Kasumi-1 (cell line): ENCODE measurements at regions not wholly inside any gene's neighbourhood (a gene's known extent, or its start where the extent isn't known, plus 50 kb on each side); places are given as distances from the start of the nearest gene placed in this dataset.
"Not testable (repeated sequence)": the region's sequence is repeated elsewhere in the genome, so short reads cannot be mapped to it uniquely, and the experiment has no call there.

Experiments used
- DNase-seq, 2 experiments: peaks; one replicate each; lab custom pipeline; 2025; lab: John Stamatoyannopoulos, UW

- DNase-seq = no peak
Observed at GRCh38 chr17:31622500-31622899, 231.0 kb downstream of the RAB11FIP4 start.

DNA sequence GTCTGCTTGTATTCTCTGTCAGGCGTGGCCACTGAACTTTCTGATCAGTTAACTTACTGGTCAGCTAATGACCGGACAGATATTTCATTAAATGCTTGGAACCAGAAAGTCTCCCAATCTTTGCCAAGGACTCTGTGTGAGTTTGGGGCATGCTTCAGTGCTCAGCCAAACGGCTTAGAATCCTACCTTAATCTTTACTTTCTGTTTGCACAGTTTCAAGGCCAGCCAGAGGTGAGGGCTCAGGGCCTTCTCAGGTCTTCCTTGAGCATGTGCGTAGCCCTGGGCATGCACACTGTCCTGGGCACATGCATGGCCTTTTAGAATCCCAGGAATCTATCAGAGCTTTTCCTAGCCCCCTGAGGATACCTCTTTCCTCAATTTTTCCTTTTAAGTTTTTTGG is 230.1 kb downstream of the RAB11FIP4 start:
- DNase-seq = no peak

DNA sequence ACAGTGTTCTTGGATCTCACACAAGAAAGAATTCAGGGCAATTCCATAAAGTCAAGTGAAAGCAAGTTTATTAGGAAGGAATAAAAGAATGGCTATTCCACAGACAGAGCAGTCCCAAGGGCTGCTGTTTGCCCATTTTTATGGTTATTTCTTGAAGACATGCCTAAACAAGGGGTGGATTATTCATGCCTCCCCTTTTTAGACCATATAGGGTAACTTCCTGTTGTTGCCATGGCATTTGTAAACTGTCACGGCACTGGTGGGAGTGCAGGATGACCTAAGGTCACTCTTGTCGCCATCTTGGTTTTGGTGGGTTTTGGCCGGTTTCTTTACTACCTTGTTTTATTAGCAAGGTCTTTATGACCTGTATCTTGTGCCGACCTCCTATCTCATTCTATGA is 219.6 kb downstream of the RAB11FIP4 start:
- DNase-seq = not testable (repeated sequence)

DNA sequence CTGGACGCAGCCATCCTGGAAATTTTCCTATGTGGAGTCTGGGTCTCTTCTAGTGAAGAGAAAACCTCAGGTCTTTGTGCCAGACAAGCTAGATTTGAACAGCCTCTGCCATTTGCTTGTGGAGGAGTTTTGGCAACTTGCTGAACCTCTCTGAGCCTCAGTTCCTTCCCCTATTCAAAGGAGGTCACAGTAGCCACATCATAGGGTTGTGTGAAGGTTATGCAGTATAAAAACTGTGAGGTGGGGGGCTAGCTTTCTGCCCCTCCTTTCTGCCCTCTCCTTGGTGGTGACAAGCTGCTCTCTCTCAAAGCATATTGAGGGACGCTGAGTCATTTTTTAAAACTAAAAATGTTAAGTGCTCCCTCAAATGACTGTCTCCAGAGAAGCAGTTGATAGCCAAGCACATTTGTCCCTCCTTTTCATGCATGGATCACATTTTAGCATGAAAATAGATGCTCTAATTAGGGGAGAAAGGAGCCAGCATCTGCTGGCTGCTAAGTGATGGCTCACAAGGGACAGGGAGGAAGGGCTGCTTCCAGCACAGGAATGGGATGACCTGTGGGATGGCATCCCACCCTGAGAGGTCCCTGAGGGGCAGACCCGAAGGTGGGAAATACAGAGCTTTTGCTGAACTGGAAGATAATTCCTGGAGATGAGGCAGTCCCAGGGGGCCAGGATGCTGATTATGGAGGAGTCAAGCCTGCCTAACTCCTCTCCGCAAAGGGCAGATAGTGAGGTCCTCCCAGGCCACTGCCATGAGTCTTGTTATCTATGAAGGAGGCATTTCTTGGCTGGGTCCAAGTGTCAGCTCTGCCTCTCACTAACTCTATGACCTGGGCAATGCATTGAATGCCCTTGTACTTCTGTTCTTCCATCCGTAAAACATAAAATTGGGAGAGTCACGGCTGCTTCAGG is 218.8 kb downstream of the RAB11FIP4 start:
- no peak for DNase-seq

GRCh38 chr17:31609331-31609730 is 217.9 kb downstream of the RAB11FIP4 start:
- no peak for DNase-seq

DNA sequence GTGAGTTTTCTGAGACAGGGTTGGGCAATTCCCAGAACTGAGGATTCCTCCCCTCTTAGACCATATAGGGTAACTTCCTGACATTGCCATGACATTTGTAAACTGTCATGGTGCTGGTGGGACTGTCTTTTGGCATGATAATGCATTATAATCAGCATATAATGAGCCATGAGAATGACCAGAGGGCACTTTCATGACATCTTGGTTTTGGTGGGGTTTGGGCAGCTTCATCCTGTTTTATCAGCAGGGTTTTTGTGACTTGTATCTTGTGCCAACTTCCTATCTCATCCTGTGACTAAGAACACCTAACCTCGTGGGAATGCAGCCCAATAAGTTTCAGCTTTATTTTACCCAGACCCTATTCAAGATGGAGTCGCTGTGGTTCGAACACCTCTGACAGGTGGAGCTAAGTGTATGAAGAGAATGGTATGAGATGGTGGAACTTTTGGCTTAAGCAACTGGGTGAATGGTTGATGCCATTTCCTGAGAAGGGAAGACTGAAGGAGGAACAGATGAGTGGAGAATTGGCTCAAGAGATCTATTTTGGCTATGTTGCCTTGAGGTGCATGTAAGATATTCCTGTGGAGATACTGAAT is 217.3 kb downstream of the RAB11FIP4 start:
- no peak for DNase-seq

GRCh38 chr17:31605761-31606160 is 214.3 kb downstream of the RAB11FIP4 start:
- no peak for DNase-seq

- DNase-seq = no peak
Observed at GRCh38 chr17:31604936-31605335, 213.5 kb downstream of the RAB11FIP4 start.

DNA sequence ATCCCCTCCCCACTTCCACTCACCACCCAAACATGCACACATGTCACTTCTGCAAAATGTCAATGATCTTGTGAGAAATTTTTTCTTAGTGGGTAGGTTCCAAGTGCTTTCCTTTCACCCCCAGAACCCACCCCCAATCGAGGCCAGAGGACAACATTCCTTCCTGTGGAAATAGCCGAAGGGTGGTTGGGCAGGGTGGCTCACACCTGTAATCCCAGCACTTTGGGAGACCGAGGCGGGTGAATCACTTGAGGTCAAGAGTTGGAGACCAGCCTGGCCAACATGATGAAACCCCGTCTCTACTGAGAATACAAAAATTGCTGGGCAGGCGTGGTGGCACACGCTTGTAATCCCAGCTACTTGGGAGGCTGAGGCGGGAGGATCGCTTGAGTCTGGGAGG is 208.7 kb downstream of the RAB11FIP4 start:
- not testable (repeated sequence) for DNase-seq

GRCh38 chr17:31598921-31599571 is 207.6 kb downstream of the RAB11FIP4 start:
- DNase-seq = no peak

DNA sequence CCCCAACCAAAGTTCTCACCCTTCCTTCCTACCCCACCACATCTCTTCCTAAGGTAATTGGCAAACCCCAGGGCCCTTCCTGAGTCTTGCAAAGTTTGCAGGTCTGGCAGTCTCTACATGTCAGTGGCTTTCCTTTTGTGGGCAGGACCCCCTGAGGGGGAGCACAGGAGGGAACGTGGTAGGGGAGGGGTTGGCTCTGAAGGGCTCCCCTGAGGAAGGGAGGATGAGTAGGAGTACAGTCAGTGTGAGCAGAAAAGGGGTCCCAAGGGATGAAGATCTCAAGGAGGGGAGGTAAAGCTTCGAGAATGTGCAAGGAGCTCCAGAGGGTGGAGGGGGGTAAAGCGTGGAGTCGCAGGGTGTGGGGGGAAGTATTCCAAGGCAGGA is 206.9 kb downstream of the RAB11FIP4 start:
- DNase-seq = peak in 1 of 2 experiments; percentile 43

GRCh38 chr17:31597646-31598398 is 206.3 kb downstream of the RAB11FIP4 start:
- DNase-seq = no peak

GRCh38 chr17:31596382-31597323 is 205.2 kb downstream of the RAB11FIP4 start:
- DNase-seq = peak; percentile 91 to 94

DNA sequence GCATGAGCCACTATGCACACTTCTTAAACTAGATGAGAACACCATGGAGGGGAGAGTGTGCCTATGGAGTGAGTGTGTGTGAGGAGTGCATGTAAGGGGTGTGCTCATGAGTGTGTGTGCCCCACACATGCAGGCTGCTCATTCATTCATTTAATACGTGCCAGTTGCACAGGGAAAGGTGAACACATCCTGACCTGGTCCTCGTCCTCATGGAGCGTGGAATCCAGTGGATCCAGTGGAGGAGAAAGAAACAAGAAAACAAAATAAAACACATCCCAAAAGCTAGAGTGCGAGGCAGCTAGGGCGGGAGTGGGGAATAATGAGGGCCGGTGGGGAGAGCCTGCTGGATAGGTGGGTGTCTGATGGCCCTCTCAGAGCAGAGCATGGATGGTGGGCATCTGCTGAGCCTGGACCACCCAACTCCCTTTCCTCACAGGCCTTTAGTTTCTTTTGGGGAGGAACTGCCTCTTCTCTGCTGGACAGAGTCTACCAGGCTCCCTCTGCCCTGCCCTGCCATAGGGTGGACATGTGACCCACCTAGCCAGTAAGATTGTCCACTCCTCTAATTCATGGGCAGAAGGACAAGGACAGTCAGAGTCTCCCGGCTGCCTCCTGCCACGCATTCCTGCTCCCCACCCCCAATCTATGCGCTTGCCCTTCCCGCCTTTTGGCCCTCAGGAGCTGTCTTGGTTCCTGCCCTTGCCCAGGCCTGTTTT is 204.3 kb downstream of the RAB11FIP4 start:
- DNase-seq = no peak

GRCh38 chr17:31595076-31595475 is 203.6 kb downstream of the RAB11FIP4 start:
- DNase-seq = no peak

- DNase-seq = no peak
Observed at GRCh38 chr17:31594416-31594815, 202.9 kb downstream of the RAB11FIP4 start.

GRCh38 chr17:31593806-31594205 is 202.3 kb downstream of the RAB11FIP4 start:
- DNase-seq = no peak

DNA sequence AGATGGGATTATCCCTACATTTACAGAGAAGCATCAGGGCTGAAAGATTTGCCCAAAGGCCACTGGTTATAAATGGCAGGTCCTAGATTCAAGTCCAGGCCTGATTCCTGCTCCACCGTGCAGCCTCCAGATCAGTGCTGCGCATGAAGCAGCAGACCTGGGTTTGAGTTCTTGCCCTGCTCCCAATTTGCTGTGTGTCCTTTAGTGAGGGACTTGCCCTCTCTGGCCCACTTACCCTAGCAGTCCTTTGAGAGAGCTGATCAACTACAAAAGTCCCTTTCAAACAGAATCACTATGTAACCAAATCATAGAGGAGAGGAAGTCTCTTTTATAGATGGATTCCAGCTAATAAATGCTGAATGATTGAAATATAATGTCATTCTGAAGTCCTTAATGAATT is 200.4 kb downstream of the RAB11FIP4 start:
- no peak for DNase-seq

- DNase-seq = no peak
Observed at GRCh38 chr17:31588512-31588911, 197.0 kb downstream of the RAB11FIP4 start.

DNA sequence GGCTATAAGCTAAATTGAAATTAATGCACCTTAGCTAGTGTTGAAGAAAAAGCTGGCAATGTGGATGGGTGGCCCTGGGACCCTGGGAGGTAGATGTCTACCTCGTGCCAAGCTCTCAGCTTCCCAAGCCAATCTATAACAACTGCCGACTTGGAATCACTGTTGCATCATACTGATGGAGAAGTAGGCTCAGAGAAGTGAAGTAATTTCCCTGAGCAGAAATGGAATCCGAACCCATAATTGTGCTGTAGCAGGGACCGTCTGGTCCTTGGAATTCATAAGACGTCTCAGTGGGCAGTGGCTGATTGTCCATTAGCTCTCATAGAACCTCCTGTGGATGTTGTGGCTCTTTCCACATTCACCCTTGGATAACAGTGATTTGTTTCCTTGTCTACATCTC is 196.6 kb downstream of the RAB11FIP4 start:
- no peak for DNase-seq
